SK-N-SH (cell line): ENCODE measurements at regions not wholly inside any gene's neighbourhood (a gene's known extent, or its start where the extent isn't known, plus 50 kb on each side); places are given as distances from the start of the nearest gene placed in this dataset.

Experiments
- CTCF ChIA-PET: fragments of 300-600, 350-600 bp; formaldehyde crosslinking; extraction: SDS; loops from one replicate; lab custom pipeline; 2021; lab: Yijun Ruan, JAX
- POLR2A ChIA-PET: fragments of 350-600 bp; sonication (Branson Sonifier 250); formaldehyde crosslinking; extraction: SDS; loops from one replicate; lab custom pipeline; 2020; ENCODE audit warnings: antibody characterized with exemption, inconsistent platforms; lab: Yijun Ruan, JAX
- DNase-seq: peaks from one replicate; pipeline ENCODE4 v3.0.0; 2012
- H2AFZ ChIP-seq: fragments of 200-600 bp; sonication (generic); 2 replicates; pipeline ENCODE4 v1.8.1; 2016; ENCODE audit warnings: antibody characterized with exemption, mild to moderate bottlenecking, low read depth
- H3F3A ChIP-seq: fragments of 200-600 bp; sonication (generic); replicated peaks from 2 replicates; pipeline ENCODE3; 2016; ENCODE audit warnings: antibody characterized with exemption, mild to moderate bottlenecking; ENCODE audit not compliant: insufficient read depth
- H3K27ac ChIP-seq, 2 experiments: fragments of 200-500 bp in 1 of 2; fragments of 200-600 bp in 1 of 2; sonication (Bioruptor generic) in 1 of 2; sonication (generic), shearing (Covaris generic) in 1 of 2; 2 replicates each; pipeline versions ENCODE4 v1.5.1 to v1.6.1; 2014 to 2016; ENCODE audit warnings: low read depth in 2 of 2, inconsistent platforms in 1 of 2, low read length in 1 of 2, mild to moderate bottlenecking in 1 of 2, mixed read lengths in 1 of 2
- H3K27me3 ChIP-seq: fragments of 200-600 bp; sonication (generic), shearing (Covaris generic); 2 replicates; pipeline ENCODE4 v1.6.1; 2016; ENCODE audit warnings: mixed run types; ENCODE audit not compliant: insufficient read depth
- H3K36me3 ChIP-seq, 2 experiments: fragments of 200-500 bp in 1 of 2; fragments of 200-600 bp in 1 of 2; sonication (Bioruptor generic) in 1 of 2; sonication (generic) in 1 of 2; replicated peaks in 1 of 2; 2 replicates each; pipeline versions ENCODE3 to v1.5.1; 2014 to 2016; ENCODE audit warnings: low read length in 1 of 2, mild to moderate bottlenecking in 1 of 2; ENCODE audit not compliant: insufficient read depth in 2 of 2, control insufficient read depth in 1 of 2
- H3K4me1 ChIP-seq, 2 experiments: fragments of 200-500 bp in 1 of 2; fragments of 200-600 bp in 1 of 2; sonication (Bioruptor generic) in 1 of 2; sonication (generic), shearing (Covaris generic) in 1 of 2; 2 replicates each; pipeline versions ENCODE4 v1.5.1 to v1.6.1; 2014 to 2016; ENCODE audit warnings: low read depth in 1 of 2, low read length in 1 of 2, mixed run types in 1 of 2; ENCODE audit not compliant: insufficient read depth in 2 of 2, control insufficient read depth in 1 of 2
- H3K4me2 ChIP-seq: fragments of 200-600 bp; sonication (generic), shearing (Covaris generic); 2 replicates; pipeline ENCODE4 v1.6.1; 2017; ENCODE audit warnings: mixed run types
- H3K4me3 ChIP-seq, 2 experiments: fragments of 200-500 bp in 1 of 2; fragments of 200-600 bp in 1 of 2; sonication (Bioruptor generic) in 1 of 2; sonication (generic), shearing (Covaris generic) in 1 of 2; 2 replicates each; pipeline versions ENCODE4 v1.5.1 to v1.8.1; 2014 to 2016; ENCODE audit warnings: low read depth in 2 of 2, inconsistent platforms in 1 of 2, low read length in 1 of 2, mild to moderate bottlenecking in 1 of 2, mixed read lengths in 1 of 2, moderate library complexity in 1 of 2
- H3K79me2 ChIP-seq: fragments of 200-600 bp; sonication (generic); 2 replicates; pipeline ENCODE4 v1.8.1; 2017; ENCODE audit warnings: mild to moderate bottlenecking; ENCODE audit not compliant: insufficient read depth
- H3K9ac ChIP-seq: fragments of 200-600 bp; sonication (generic); 2 replicates; pipeline ENCODE4 v1.6.1; 2017; ENCODE audit warnings: mixed run types
- H3K9me2 ChIP-seq: fragments of 200-600 bp; sonication (generic); 2 replicates; pipeline ENCODE4 v1.6.1; 2017; ENCODE audit warnings: mixed run types
- H3K9me3 ChIP-seq: fragments of 200-600 bp; sonication (generic); 2 replicates; pipeline ENCODE4 v1.6.1; 2017; ENCODE audit warnings: mixed run types, mild to moderate bottlenecking, moderate library complexity
- H4K20me1 ChIP-seq: fragments of 200-600 bp; sonication (generic); 2 replicates; pipeline ENCODE4 v1.6.1; 2017; ENCODE audit warnings: mild to moderate bottlenecking, mixed run types; ENCODE audit not compliant: insufficient read depth
- EP300 ChIP-seq, 2 experiments: IDR thresholded peaks; 2 replicates each; pipeline versions ENCODE4 v1.4.0 to v1.6.1; 2012; ENCODE audit warnings: borderline replicate concordance in 1 of 2, low read depth in 1 of 2, low read length in 1 of 2
- FOSL2 ChIP-seq: IDR thresholded peaks from 2 replicates; pipeline ENCODE4 v1.4.0; 2012; ENCODE audit warnings: low read depth, mild to moderate bottlenecking, moderate library complexity, borderline replicate concordance
- MEF2A ChIP-seq: IDR thresholded peaks from 2 replicates; pipeline ENCODE4 v1.4.0; 2012; ENCODE audit warnings: low read depth, borderline replicate concordance
- RAD21 ChIP-seq: IDR thresholded peaks from 2 replicates; pipeline ENCODE4 v1.6.1; 2012; ENCODE audit warnings: mild to moderate bottlenecking, low read length
- RCOR1 ChIP-seq: fragments of 150-350 bp; IDR thresholded peaks from 2 replicates; pipeline ENCODE4 v1.6.1; 2017; ENCODE audit warnings: antibody characterized with exemption, low read length
- RFX5 ChIP-seq: IDR thresholded peaks from 2 replicates; pipeline ENCODE4 v1.6.1; 2012; ENCODE audit warnings: mild to moderate bottlenecking, improper control_type of control experiment, low read length
- RXRA ChIP-seq: IDR thresholded peaks from 2 replicates; pipeline ENCODE4 v1.4.0; 2012; ENCODE audit warnings: low read depth, mild to moderate bottlenecking, borderline replicate concordance
- WGBS: methylation state at CpG from one replicate; pipeline ENCODE4 v1.1.6; 2017; ENCODE audit warnings: low lambda C conversion rate; 5-methylcytosine and 5-hydroxymethylcytosine counted together
- TF ChIP-seq, protein P1 (sequence below): IDR thresholded peaks from 2 replicates; pipeline ENCODE4 v1.6.1; 2012; ENCODE audit warnings: mild to moderate bottlenecking, low read depth, low read length, moderate library complexity
- TF ChIP-seq, protein P2 (sequence below): fragments of 200-600 bp; sonication (generic); IDR thresholded peaks from 2 replicates; pipeline ENCODE4 v1.6.1; 2017; ENCODE audit warnings: antibody characterized with exemption, mild to moderate bottlenecking, moderate library complexity
- TF ChIP-seq, protein P3 (sequence below): IDR thresholded peaks from 2 replicates; pipeline ENCODE4 v1.4.0; 2012; ENCODE audit warnings: low read depth, borderline replicate concordance
- TF ChIP-seq, protein P4 (sequence below): IDR thresholded peaks from 2 replicates; pipeline ENCODE4; 2012

DNA sequence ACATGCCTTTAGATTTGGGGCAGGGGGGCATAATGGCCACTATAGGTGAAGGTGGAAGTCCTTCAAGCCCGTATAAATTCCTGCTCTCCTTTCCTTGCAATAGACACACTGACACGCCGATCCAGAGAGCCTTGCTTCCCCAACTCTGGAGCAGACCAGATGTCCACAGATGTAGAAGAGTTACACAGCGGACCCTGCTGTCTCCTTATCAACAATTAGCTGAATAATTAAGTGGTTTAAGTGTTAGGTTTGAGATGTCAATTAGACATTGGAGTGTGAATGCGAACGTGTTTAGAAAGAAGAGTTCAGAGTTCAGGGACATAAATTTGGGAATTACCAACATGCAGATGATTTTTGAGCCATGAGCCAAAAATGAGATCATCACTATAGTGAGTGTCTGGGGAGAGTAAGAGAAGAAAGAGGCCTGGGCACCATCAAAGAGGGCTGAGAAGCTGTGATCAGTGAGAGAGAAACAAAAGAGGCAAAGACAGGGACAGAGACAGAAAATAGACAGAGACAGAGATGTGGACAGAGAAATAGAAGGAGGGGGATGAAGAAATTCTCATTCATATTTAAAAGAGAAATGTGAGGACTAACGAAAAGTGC lies 734.4 kb upstream of the ADAMTS16 start (continued):
- TF ChIP-seq, protein P1, sequence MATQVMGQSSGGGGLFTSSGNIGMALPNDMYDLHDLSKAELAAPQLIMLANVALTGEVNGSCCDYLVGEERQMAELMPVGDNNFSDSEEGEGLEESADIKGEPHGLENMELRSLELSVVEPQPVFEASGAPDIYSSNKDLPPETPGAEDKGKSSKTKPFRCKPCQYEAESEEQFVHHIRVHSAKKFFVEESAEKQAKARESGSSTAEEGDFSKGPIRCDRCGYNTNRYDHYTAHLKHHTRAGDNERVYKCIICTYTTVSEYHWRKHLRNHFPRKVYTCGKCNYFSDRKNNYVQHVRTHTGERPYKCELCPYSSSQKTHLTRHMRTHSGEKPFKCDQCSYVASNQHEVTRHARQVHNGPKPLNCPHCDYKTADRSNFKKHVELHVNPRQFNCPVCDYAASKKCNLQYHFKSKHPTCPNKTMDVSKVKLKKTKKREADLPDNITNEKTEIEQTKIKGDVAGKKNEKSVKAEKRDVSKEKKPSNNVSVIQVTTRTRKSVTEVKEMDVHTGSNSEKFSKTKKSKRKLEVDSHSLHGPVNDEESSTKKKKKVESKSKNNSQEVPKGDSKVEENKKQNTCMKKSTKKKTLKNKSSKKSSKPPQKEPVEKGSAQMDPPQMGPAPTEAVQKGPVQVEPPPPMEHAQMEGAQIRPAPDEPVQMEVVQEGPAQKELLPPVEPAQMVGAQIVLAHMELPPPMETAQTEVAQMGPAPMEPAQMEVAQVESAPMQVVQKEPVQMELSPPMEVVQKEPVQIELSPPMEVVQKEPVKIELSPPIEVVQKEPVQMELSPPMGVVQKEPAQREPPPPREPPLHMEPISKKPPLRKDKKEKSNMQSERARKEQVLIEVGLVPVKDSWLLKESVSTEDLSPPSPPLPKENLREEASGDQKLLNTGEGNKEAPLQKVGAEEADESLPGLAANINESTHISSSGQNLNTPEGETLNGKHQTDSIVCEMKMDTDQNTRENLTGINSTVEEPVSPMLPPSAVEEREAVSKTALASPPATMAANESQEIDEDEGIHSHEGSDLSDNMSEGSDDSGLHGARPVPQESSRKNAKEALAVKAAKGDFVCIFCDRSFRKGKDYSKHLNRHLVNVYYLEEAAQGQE, result no peak

DNA sequence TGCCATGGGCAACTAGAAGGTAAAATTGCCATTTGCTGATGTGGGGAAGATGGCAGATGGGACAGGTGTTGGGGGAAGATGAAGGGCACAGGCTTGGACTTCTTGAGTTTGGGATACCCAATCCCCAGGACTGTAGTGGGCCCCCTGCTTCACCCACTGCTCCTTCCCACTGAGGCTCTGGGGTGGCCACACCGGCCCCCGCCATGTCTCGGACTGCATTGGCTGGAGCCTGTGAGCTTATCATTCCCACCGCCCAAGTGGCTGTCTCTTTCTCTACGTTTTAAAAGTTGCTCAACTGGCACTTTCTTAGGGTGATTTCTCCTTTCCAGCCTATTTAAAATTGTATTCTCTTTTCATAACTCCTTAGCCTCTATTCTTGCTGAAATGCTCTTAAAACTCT lies 730.0 kb upstream of the ADAMTS16 start:
- Histone ChIP-seq H3K27me3 (no peaks in the 10 kb centered on the region), H3K79me2 (no peaks in the 10 kb centered on the region), H3K9ac (no peak overlapping the region), H4K20me1 (no peaks in the 10 kb centered on the region), H3K9me3 (no peaks in the 10 kb centered on the region), H3K4me1 (no peaks in the 10 kb centered on the region), H3K4me2 (no peak overlapping the region), H3K27ac (no peak overlapping the region), H2AFZ (no peak overlapping the region), H3K4me3 (no peak overlapping the region), H3K36me3 (no peaks in the 10 kb centered on the region), H3F3A (no peaks in the 10 kb centered on the region), H3K9me2 (no peaks in the 10 kb centered on the region)
- 8% methylated on average over 3 of the region's 5 CpGs for WGBS
- DNase-seq, result no peak
- TF ChIP-seq RCOR1 (no peak), MEF2A (no peak), RXRA (no peak), FOSL2 (no peak), RFX5 (no peak), RAD21 (no peak), EP300 (IDR thresholded peaks at IDR 0.05; ENCODE audit: borderline replicate concordance in 1 of 2, low read depth in 1 of 2, low read length in 1 of 2) (no peak)
- TF ChIP-seq, protein P2, sequence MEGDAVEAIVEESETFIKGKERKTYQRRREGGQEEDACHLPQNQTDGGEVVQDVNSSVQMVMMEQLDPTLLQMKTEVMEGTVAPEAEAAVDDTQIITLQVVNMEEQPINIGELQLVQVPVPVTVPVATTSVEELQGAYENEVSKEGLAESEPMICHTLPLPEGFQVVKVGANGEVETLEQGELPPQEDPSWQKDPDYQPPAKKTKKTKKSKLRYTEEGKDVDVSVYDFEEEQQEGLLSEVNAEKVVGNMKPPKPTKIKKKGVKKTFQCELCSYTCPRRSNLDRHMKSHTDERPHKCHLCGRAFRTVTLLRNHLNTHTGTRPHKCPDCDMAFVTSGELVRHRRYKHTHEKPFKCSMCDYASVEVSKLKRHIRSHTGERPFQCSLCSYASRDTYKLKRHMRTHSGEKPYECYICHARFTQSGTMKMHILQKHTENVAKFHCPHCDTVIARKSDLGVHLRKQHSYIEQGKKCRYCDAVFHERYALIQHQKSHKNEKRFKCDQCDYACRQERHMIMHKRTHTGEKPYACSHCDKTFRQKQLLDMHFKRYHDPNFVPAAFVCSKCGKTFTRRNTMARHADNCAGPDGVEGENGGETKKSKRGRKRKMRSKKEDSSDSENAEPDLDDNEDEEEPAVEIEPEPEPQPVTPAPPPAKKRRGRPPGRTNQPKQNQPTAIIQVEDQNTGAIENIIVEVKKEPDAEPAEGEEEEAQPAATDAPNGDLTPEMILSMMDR, result no peak
- TF ChIP-seq, protein P3, sequence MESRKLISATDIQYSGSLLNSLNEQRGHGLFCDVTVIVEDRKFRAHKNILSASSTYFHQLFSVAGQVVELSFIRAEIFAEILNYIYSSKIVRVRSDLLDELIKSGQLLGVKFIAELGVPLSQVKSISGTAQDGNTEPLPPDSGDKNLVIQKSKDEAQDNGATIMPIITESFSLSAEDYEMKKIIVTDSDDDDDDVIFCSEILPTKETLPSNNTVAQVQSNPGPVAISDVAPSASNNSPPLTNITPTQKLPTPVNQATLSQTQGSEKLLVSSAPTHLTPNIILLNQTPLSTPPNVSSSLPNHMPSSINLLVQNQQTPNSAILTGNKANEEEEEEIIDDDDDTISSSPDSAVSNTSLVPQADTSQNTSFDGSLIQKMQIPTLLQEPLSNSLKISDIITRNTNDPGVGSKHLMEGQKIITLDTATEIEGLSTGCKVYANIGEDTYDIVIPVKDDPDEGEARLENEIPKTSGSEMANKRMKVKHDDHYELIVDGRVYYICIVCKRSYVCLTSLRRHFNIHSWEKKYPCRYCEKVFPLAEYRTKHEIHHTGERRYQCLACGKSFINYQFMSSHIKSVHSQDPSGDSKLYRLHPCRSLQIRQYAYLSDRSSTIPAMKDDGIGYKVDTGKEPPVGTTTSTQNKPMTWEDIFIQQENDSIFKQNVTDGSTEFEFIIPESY, result no peak
- TF ChIP-seq, protein P4, sequence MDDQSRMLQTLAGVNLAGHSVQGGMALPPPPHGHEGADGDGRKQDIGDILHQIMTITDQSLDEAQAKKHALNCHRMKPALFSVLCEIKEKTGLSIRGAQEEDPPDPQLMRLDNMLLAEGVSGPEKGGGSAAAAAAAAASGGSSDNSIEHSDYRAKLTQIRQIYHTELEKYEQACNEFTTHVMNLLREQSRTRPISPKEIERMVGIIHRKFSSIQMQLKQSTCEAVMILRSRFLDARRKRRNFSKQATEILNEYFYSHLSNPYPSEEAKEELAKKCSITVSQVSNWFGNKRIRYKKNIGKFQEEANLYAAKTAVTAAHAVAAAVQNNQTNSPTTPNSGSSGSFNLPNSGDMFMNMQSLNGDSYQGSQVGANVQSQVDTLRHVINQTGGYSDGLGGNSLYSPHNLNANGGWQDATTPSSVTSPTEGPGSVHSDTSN, result no peak
- ChIA-PET CTCF (interaction anchor here (1.1 kb wide), 1 partner anchor 15 kb away, joined by 3 read pairs; no protein-coding TSS in a partner anchor), POLR2A (no interaction called here)
